ENCODE measurements at regions not wholly inside any gene's neighbourhood (a gene's known extent, or its start where the extent isn't known, plus 50 kb on each side); places are given as distances from the start of the nearest gene placed in this dataset.

GRCh38 chr14:51518280-51518679, 133.4 kb upstream of the FRMD6 start:
- DNase-seq, result no peak

- no peak for DNase-seq
Measured at GRCh38 chr14:51518711-51519110, 133.0 kb upstream of the FRMD6 start.

- DNase-seq, result no peak
Measured at GRCh38 chr14:51520087-51520486, 131.6 kb upstream of the FRMD6 start.

- DNase-seq, result no peak
Measured at GRCh38 chr14:51521764-51522163, 129.9 kb upstream of the FRMD6 start.

GRCh38 chr14:51523243-51523642, 128.5 kb upstream of the FRMD6 start:
- DNase-seq, result no peak

- no peak for DNase-seq
Measured at GRCh38 chr14:51525739-51526138, 126.0 kb upstream of the FRMD6 start.

- no peak for DNase-seq
Measured at GRCh38 chr14:51527073-51527472, 124.6 kb upstream of the FRMD6 start.

- DNase-seq, result no peak
Measured at GRCh38 chr14:51529736-51530135, 122.0 kb upstream of the FRMD6 start.

- DNase-seq, result no peak
Measured at GRCh38 chr14:51533160-51533559, 118.5 kb upstream of the FRMD6 start.

GRCh38 chr14:51533872-51534553, 117.7 kb upstream of the FRMD6 start:
- DNase-seq, result no peak

- no peak for DNase-seq
Measured at GRCh38 chr14:51534610-51535011, 117.1 kb upstream of the FRMD6 start.

GRCh38 chr14:51535443-51536044, 116.2 kb upstream of the FRMD6 start:
- no peak for DNase-seq

GRCh38 chr14:51538973-51539372, 112.7 kb upstream of the FRMD6 start:
- DNase-seq, result no peak

- DNase-seq, result no peak
Measured at GRCh38 chr14:51539571-51540037, 112.1 kb upstream of the FRMD6 start.

- DNase-seq, result no peak
Measured at GRCh38 chr14:51540364-51540763, 111.3 kb upstream of the FRMD6 start.

GRCh38 chr14:51544471-51544870, 107.2 kb upstream of the FRMD6 start:
- no peak for DNase-seq

GRCh38 chr14:51544901-51545300, 106.8 kb upstream of the FRMD6 start:
- no peak for DNase-seq

- no peak for DNase-seq
Measured at GRCh38 chr14:51545396-51545795, 106.3 kb upstream of the FRMD6 start.

- DNase-seq, result no peak
Measured at GRCh38 chr14:51546099-51546498, 105.6 kb upstream of the FRMD6 start.

GRCh38 chr14:51546603-51547258, 105.0 kb upstream of the FRMD6 start:
- DNase-seq, result no peak

GRCh38 chr14:51547260-51547659, 104.5 kb upstream of the FRMD6 start:
- DNase-seq, result no peak

GRCh38 chr14:51547701-51548100, 104.0 kb upstream of the FRMD6 start:
- DNase-seq, result no peak

GRCh38 chr14:51548187-51548586, 103.5 kb upstream of the FRMD6 start:
- no peak for DNase-seq

- DNase-seq, result no peak
Measured at GRCh38 chr14:51550636-51551035, 101.1 kb upstream of the FRMD6 start.
